Keratinocyte (primary cell): ENCODE measurements at regions not wholly inside any gene's neighbourhood (a gene's known extent, or its start where the extent isn't known, plus 50 kb on each side); places are given as distances from the start of the nearest gene placed in this dataset.

Experiments used
- DNase-seq: peaks from one replicate; pipeline ENCODE4 v3.0.0-alpha.2; 2011; ENCODE audit warnings: low read depth, missing footprints, low spot score
- FAIRE-seq: peaks from 2 replicates; lab custom pipeline; 2011; peaks lifted over from hg19 to GRCh38; lab: Jason Lieb, UNC
- H2AFZ ChIP-seq: 2 replicates; pipeline ENCODE4 v1.6.0; 2012; ENCODE audit warnings: low read length, control low read depth, inconsistent platforms; ENCODE audit not compliant: control insufficient read depth
- H3K27ac ChIP-seq: 2 replicates; pipeline ENCODE4 v1.5.1; 2011; ENCODE audit warnings: low read length; ENCODE audit not compliant: control insufficient read depth, insufficient read depth
- H3K27me3 ChIP-seq: 3 replicates; pipeline ENCODE4 v1.6.0; 2011; ENCODE audit warnings: low read length; ENCODE audit not compliant: control insufficient read depth, insufficient read depth; ENCODE audit errors: extremely low read depth
- H3K36me3 ChIP-seq, 2 experiments: 2 replicates in 1 of 2; 3 replicates in 1 of 2; pipeline ENCODE4 v1.5.1; 2011; ENCODE audit warnings: low read length in 2 of 2, mild to moderate bottlenecking in 1 of 2; ENCODE audit not compliant: control insufficient read depth in 2 of 2, insufficient read depth in 2 of 2; ENCODE audit errors: extremely low read depth in 1 of 2
- H3K4me1 ChIP-seq: 3 replicates; pipeline ENCODE4 v1.5.1; 2011; ENCODE audit warnings: low read length; ENCODE audit not compliant: control insufficient read depth, insufficient read depth; ENCODE audit errors: extremely low read depth
- H3K4me2 ChIP-seq: 3 replicates; pipeline ENCODE4 v1.6.0; 2011; ENCODE audit warnings: low read depth, low read length; ENCODE audit not compliant: control insufficient read depth, insufficient read depth; ENCODE audit errors: extremely low read depth
- H3K4me3 ChIP-seq, 3 experiments: fragments of 200-600 bp in 1 of 3; sonication (generic) in 1 of 3; 2 replicates in 2 of 3; 3 replicates in 1 of 3; pipeline ENCODE4 v1.5.1; 2011 to 2016; ENCODE audit warnings: low read length in 3 of 3, mild to moderate bottlenecking in 3 of 3, control low read depth in 2 of 3, inconsistent platforms in 1 of 3, low read depth in 1 of 3, mixed read lengths in 1 of 3, mixed run types in 1 of 3, moderate library complexity in 1 of 3; ENCODE audit not compliant: control insufficient read depth in 2 of 3, insufficient read depth in 2 of 3; ENCODE audit errors: extremely low read depth in 1 of 3
- H3K79me2 ChIP-seq: 2 replicates; pipeline ENCODE4 v1.6.0; 2012; ENCODE audit warnings: low read length; ENCODE audit not compliant: control insufficient read depth, insufficient read depth
- H3K9ac ChIP-seq: 3 replicates; pipeline ENCODE4 v1.6.0; 2011; ENCODE audit warnings: low read length; ENCODE audit not compliant: control insufficient read depth, insufficient read depth; ENCODE audit errors: extremely low read depth
- H3K9me1 ChIP-seq: 3 replicates; pipeline ENCODE4 v1.6.0; 2011; ENCODE audit warnings: low read length; ENCODE audit not compliant: control insufficient read depth, insufficient read depth; ENCODE audit errors: extremely low read depth
- H3K9me3 ChIP-seq: 2 replicates; pipeline ENCODE4 v1.5.1; 2012; ENCODE audit warnings: low read depth, low read length; ENCODE audit not compliant: control insufficient read depth
- H4K20me1 ChIP-seq: 3 replicates; pipeline ENCODE4 v1.6.0; 2011; ENCODE audit warnings: low read length; ENCODE audit not compliant: control insufficient read depth, insufficient read depth; ENCODE audit errors: extremely low read depth
- EZH2 ChIP-seq: IDR thresholded peaks from one replicate; pipeline ENCODE4 v1.6.1; 2012; ENCODE audit warnings: inconsistent platforms, mild to moderate bottlenecking, low read length, moderate library complexity
- dilution Hi-C: fragments of 300-500 bp; cut with MboI; formaldehyde crosslinking; loops from one replicate; pipeline ENCODE4 v1.7.0; 2020; ENCODE audit warnings: low sequenced_read_pairs; ENCODE audit not compliant: extremely low pct_ligation_motif_present
- TF ChIP-seq, protein P1 (sequence below), 3 experiments: IDR thresholded peaks in 1 of 3; conservative IDR thresholded peaks in 1 of 3; optimal IDR thresholded peaks in 1 of 3; 2 replicates in 2 of 3; 3 replicates in 1 of 3; pipeline versions ENCODE3 to v1.5.1; 2011; ENCODE audit warnings: low read length in 3 of 3, mild to moderate bottlenecking in 3 of 3, moderate library complexity in 2 of 3, control low read depth in 1 of 3, inconsistent platforms in 1 of 3; ENCODE audit not compliant: insufficient read depth in 2 of 3; ENCODE audit errors: extremely low read depth in 1 of 3

DNA sequence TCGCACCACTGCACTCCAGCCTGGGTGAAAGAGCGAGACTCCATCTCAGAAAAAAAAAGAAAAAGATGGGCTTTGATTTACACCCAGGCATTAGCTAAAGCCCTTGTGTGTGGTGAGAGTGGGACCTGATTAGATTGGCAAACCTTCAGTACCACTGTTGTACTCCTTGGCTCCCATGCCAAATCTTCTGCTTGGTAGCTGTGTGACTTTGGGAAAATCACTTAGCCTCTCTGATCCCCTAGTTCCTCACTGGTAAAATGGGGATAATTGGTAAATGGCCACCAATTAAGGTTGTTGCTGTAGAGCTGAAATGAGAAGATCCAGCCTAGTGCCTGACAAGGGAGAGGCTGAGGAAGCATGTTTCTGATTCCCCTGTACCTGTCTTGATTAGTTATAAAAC, 63.7 kb downstream of the SLC25A47 start:
- H3K9ac ChIP-seq: no peak overlapping the region
- H3K27ac ChIP-seq: no peak overlapping the region
- dilution Hi-C loops: no loop called here

DNA sequence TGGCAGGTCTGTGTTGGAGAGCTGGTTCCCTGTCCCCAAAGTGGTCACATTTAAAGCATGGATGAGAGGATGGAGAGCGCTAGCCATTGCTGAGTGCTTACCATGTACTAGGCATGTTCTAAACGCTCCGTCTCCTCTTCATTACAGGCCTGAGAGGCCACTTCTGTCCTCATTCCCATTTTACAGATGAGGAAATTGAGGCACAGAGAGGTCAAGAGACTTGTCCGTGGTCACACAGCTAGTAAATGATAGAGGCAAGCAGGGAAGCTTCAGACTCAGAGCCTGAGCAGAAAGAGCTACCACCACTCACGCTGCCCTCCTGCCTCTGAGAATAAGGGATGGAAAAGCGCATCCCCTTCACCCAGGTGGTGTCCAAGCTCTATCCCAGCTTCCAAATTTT, 64.3 kb downstream of the SLC25A47 start:
- no peak for DNase-seq
- TF ChIP-seq, protein P1, sequence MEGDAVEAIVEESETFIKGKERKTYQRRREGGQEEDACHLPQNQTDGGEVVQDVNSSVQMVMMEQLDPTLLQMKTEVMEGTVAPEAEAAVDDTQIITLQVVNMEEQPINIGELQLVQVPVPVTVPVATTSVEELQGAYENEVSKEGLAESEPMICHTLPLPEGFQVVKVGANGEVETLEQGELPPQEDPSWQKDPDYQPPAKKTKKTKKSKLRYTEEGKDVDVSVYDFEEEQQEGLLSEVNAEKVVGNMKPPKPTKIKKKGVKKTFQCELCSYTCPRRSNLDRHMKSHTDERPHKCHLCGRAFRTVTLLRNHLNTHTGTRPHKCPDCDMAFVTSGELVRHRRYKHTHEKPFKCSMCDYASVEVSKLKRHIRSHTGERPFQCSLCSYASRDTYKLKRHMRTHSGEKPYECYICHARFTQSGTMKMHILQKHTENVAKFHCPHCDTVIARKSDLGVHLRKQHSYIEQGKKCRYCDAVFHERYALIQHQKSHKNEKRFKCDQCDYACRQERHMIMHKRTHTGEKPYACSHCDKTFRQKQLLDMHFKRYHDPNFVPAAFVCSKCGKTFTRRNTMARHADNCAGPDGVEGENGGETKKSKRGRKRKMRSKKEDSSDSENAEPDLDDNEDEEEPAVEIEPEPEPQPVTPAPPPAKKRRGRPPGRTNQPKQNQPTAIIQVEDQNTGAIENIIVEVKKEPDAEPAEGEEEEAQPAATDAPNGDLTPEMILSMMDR (optimal IDR thresholded peaks at IDR 0.05 in 1 of 3, IDR thresholded peaks at IDR 0.05 in 1 of 3, conservative IDR thresholded peaks at IDR 0.05 in 1 of 3; ENCODE audit: extremely low read depth in 1 of 3, insufficient read depth in 2 of 3, low read length in 3 of 3): no peak
- TF ChIP-seq EZH2: no peak
- peaks cover 1 to 5% of the 10 kb centered on the region in 2 experiments for H3K36me3 ChIP-seq
- no peaks in the 10 kb centered on the region for H3K4me1 ChIP-seq
- no peak overlapping the region for H3K27ac ChIP-seq
- H3K4me3 ChIP-seq: no peak overlapping the region
- H3K27me3 ChIP-seq: no peaks in the 10 kb centered on the region
- no peak for FAIRE-seq
- dilution Hi-C loops: no loop called here
- H3K9ac ChIP-seq: no peak overlapping the region
- H3K9me1 ChIP-seq: no peaks in the 10 kb centered on the region
- no peak overlapping the region for H2AFZ ChIP-seq
- no peaks in the 10 kb centered on the region for H3K79me2 ChIP-seq
- H4K20me1 ChIP-seq: peaks cover 3% of the 10 kb centered on the region
- no peak overlapping the region for H3K4me2 ChIP-seq
- H3K9me3 ChIP-seq: no peaks in the 10 kb centered on the region

More for the DNA sequence above, 63.7 kb downstream of the SLC25A47 start:
- Histone ChIP-seq H3K9me1 (no peaks in the 10 kb centered on the region), H3K9me3 (no peaks in the 10 kb centered on the region), H3K4me2 (no peak overlapping the region), H3K4me3 (no peak overlapping the region), H4K20me1 (peaks cover 3% of the 10 kb centered on the region), H3K27me3 (no peaks in the 10 kb centered on the region), H3K36me3 (peaks cover 3 to 5% of the 10 kb centered on the region in 2 experiments), H3K79me2 (no peaks in the 10 kb centered on the region), H3K4me1 (no peaks in the 10 kb centered on the region), H2AFZ (no peak overlapping the region)
- no peak for TF ChIP-seq EZH2
- TF ChIP-seq, protein P1 (optimal IDR thresholded peaks at IDR 0.05 in 1 of 3, IDR thresholded peaks at IDR 0.05 in 1 of 3, conservative IDR thresholded peaks at IDR 0.05 in 1 of 3; ENCODE audit: extremely low read depth in 1 of 3, insufficient read depth in 2 of 3, low read length in 3 of 3): no peak
- no peak for DNase-seq
- FAIRE-seq: no peak
